ENCODE measurements at regions not wholly inside any gene's neighbourhood (a gene's known extent, or its start where the extent isn't known, plus 50 kb on each side); places are given as distances from the start of the nearest gene placed in this dataset.
A peak's percentile ranks its signal among the peaks of the same experiment; 100 is the strongest.

DNA sequence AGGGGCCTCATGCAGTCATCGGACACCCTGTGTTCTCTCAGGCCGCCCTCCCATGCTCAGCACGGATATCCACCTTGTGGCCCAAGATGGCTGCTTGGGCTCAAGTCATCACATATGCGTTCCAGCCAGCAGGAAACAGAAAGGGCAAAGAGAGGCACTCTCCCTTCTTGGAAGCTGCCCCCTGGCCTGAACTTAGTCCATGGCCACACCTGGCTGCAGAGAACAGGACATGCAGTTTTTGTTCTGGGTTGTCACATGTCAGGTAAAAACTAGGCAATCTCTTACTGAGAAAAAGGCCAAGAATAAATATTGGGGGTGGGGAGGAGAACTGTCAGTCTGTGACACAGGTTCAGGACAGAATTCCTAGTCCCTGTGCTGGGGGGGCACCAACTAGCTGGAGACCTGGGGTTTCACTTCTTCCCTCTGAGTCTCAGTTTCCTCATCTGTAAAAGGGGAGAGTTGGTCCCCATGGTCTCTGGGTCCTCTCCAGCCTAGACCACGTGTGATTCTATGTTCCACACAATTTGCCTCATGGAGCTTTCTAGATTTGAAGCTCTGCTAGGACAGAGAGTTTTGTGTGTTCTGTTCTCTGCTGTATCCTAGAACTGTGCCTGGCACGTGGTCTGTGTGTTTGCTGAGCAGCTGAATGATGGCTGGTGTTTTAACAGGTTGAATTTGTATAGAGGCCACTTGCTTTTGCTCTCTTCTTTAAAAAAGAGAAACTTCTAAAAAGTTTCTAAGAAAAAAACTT lies 107.2 kb upstream of the ANO1 start:
- no peak for DNase-seq (ENCODE audit: low spot score)

DNA sequence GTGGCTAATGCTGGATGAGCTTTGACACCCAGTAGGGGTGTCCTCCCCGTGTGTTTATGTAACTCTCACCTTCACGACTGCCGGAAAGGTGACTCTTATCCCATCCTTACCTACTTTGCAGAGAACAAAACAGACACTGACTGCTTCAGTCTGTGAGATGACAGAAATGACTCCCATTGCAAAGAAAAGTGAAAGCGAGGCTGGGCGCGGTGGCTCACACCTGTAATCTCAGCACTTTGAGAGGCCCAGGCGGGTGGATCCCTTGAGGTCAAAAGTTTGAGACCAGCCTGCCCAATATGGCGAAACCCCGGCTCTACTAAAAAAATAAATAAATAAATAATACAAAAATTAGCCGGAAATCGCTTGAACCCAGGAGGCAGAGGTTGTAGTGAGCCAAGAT lies 106.4 kb upstream of the ANO1 start:
- no peak for DNase-seq (ENCODE audit: low spot score)

DNA sequence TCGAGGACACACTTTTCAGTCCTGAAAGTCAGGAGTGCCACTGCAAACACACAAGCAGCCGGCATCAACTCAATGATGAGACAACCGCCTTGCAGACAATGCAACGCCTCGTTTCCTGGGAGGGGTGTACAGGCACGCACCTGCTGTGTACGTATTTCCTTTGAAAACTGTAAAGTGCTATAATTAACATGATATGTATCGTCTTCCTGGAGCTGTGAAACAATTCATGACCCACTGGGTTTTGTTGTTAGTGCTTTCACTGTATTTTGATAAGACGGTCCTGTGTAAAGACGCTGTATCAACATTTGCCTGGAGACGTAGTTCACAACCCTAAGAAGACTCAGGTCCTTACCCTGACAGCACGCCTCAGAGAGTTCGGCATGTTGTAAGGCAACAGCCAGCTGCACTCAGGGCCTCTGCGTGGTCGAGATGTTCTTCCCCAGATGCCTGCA lies 105.7 kb upstream of the ANO1 start:
- no peak for DNase-seq (ENCODE audit: low spot score)

DNA sequence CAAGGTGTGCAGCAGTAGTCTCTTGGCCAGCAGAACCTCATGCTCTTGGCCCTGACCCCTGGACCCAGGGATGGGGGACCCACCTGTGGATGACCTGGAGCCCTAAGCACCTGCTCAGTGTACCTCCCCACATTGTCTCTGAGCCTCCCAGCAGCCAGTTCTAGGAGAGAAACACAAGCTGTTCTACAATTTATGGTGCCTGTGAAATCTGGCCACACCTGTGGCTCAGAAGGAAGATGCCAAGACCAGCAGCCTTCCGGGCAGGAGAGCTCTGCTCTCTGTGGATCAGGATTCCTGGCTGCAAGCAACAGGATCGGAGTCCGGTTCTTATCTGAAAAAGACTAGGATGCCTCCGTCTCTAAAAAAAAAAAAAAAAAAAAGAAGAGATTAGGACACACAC lies 103.6 kb upstream of the ANO1 start:
- no peak for DNase-seq (ENCODE audit: low spot score)

DNA sequence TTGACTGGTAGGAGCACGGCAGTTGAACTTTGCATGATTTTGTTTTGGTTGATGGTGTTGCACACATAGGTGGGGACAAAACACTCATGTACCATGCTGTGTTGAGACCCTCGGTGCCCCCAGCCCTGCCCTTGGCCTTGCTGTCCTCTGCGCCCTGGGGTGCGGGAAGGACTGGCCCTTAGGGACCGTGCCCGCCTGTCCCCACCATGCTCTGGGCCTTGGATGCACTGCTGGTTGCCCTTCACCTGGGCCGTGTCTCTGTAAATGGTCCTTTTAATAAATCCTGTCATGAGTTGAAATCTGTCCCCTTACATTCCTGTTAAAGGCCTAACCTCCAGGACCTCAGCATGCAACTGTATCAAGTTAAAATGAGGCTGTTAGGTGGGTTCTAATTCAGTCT lies 102.3 kb upstream of the ANO1 start:
- DNase-seq (ENCODE audit: low spot score): no peak

DNA sequence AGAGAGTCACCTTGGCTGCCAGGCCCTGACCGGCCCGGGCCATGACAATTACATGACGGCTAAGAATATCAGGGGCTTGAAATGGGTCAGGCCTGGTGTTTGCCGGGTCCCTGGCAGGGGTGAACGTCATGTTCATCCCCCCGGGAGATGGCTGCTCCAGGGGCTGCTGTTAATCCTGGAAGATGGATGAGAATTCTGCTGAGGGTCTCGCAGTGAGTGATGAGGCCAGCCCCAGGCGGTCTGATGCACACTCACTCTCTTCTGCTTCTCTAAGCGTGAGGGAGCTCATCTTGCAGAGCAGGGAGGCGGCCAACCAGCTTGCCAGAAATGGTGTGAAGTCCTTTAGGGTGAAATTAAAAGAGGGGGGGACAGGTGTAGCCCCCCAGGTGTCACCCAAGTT lies 101.3 kb upstream of the ANO1 start:
- no peak for DNase-seq (ENCODE audit: low spot score)

DNA sequence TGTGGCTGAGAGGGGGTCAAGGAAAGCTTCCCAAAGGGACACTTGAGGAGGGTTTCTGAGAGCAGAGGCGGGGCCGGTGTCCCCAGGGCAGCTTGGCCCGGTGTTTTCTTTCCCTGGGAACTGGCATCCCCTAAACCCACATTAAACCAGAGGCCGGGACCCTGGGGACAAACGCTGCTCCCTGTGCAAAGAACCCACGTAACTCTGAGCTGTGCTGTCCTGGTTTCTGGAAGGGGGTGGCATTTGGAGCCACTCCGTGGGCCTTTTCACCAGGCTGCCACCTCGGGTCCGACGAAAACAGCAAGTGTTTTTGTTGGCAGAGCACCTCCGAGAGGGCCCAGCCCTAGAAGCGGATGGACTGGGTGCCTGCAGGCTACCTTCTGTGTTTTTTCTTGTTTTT lies 100.2 kb upstream of the ANO1 start:
- no peak for DNase-seq (ENCODE audit: low spot score)

DNA sequence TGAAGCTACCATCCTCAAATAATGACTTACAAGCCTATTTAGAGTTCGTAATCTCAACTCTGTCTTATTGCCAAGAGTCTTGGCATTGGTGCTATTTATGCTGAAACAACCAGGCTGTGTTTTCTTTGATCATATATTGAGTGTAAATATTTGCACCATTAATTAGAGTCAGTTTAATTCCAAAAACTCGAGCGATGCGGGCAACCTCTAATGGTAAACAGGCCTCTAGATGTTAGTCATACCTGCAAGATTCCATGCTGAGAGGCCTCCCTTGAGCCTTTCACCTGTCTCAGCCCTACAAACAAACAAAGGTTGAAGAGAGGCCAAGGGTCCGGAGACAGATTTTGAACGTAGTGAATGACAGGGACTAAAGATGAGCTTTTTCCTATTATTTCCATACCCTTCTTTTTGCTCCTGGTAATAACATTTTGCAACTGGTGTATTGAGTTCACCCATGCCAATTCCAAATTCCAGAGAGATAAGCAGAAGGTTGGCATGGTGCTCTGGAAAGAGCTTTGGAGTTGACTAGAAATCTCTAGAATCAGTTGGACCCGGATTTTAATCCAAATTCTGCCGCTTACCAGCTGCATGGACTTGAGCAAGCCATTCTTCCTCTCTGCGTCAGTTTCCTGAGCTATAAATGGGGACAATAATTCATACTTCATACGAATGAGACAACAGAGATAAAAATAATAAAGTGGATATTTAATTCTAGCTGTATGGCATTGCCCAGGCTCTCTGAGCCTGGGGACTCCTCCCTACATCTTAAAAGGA lies 99.1 kb upstream of the ANO1 start:
- DNase-seq (ENCODE audit: low spot score): peak; percentile 21

DNA sequence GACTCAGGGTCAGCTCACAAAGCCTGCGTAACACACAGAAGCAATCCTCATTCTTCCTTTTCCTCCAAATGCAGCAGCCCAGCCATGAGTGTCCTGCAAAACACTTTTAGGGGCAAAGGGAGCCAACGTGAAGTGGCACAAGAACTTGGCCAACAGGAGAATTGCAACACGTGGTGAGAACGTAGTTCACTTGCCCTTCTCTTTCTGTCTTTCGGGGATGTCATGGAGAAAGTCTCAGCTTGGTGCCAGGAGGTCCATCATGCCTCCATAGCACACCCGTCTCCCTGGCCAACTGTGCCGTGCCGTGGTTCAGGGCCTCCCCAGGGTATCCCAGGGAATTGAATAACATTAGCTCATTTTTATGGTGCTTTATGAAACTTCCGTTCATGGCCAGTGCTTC lies 98.5 kb upstream of the ANO1 start:
- DNase-seq (ENCODE audit: low spot score): no peak

DNA sequence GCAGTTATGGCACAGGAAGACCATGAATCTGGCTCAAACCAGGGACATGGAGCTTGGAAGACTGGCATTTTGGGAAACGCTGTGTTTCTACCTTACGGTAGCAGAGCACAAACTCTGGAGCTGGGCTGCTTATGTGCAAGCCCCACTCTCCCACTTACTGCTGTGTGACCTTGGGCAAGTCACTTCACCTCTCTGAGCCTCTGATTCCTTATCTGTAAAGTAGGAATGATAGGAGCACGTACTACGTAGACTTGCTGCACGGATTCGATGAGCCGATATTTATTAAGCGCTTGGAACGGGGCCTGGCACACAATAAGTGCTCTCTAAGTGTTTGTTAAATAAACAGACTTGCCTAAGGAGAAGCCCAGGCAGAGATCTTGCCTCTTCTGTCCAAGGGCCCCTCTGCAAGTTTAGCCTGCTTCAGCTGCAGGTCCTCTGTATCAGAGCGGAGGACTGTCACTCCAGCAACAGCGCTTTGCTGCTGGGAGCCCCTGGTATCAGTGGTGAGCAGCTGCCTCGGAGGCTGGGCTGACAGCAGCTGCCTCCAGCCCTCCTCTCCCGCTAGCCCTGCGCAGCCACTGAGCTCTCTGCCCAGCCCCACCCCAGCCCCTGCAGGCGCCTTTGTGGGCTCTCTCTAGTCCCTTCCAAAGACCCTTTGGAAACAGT lies 96.9 kb upstream of the ANO1 start:
- DNase-seq (ENCODE audit: low spot score): no peak

DNA sequence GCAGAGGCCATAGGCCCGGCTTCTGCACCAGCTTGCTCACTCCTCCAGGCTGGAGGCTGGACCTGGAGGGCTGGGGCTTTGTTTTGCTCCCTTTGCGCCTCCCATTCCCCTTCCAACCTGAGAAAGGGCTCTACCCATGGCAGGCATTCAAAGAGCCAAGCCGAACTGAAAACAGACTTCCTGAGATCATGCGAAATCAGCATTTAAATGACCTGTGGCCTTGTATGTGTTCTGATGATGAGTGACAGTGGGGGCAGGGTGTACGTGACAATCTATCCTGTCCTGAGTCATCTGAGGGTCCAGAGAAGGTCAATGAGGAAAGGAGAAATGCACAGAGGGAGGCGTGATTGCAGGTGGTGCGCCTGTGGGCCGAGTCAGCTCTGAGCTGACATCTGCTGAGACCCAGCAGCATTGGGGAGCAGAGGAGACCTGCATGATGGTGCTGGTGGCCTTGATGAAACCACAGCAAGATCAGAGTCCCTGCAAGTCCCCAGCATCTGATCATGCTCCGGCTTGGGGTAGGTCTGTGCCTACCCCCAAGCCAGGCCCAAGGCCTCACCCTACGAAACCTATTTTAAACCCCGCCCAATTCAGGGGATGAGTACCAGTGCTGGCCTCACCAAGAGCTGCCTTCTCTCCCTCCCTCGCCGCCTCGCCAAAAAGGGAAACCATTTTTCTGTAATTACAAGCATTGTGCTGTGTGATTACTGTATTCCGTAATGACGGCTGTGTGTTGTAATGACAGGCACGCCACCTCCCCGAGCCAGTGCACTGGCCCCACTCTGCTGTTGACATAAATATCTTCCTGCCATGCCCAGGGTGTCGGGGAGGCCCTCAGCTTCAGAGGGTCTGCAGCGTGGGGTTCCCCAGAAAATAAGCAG lies 95.2 kb upstream of the ANO1 start:
- DNase-seq (ENCODE audit: low spot score): no peak

DNA sequence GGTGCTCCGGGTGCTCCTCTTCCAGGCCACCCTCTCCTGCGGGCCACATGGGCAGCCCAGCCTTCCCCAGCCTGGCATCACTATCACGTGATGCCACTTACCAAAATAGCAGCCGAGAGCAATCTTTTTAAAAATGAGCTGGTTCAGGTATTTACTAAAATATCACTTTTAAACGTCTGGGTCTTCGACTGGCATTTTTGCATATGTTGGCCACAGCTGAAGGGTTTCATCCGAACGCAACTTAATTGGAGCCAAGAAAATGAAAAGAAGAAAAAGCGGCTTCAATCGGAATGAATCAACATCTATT lies 94.6 kb upstream of the ANO1 start:
- DNase-seq (ENCODE audit: low spot score): no peak

DNA sequence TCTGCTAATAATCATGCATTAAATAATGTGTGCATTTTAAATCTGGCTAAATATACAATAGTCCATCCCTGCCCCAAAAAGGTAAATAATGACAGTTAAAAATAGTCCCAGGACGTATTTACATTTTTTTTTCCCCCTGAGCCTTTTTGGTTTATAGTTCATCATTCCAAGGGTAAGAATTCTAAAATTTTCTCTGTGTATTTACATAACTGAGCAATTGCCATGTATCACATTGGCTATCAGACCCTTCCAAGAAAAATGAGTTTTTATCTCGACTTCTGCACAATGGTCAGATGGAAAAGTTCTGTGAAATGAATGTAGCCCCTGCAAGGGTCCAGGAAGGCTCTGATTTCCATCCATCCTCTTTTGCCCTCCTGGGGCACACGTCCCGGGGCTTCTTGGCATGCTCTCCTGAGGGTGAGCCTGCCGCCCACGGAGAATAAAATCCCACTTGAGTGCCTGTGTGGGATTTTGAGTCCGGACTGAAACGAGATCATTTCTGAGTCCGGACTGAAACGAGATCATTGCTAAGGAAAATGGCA lies 94.1 kb upstream of the ANO1 start:
- DNase-seq (ENCODE audit: low spot score): no peak

DNA sequence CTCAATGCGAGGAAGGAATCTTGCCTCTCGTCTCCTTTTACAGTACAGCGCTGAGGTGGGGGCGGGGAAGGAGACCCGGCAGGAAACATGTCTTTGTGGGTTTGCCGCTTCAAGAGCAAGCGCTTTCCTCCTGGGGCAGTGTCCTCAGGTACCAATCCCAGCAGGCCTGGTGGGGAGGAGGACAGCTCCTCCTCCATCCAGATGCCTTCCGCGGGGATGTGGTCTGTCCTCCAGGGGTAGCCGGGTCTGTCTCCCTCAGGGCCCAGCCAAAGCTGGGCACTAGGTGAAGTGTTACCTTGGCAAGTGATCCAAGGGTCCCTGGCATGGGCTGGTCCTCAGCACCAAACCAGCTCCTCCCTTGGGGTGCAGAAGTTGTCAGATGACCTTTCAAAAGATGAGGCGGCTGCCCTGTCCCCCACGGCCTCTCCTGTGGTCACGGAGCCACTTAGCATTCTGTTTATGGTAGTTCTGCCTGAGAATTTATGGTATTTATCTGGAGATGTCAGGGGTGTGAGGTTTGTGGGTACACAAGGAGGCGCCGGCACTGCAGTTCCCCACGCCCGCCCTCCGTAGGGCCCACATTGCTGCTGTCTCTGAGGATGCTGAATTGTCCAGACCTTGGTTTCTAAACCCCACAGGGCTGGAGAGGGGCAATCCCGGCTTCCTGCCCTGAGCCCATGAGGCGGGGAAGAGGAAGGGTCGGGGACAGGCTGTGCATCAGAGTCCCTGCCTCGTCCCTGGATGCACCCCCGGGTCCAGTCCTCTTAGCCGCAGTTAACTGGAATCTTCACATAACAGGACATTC lies 93.5 kb upstream of the ANO1 start:
- no peak for DNase-seq (ENCODE audit: low spot score)

DNA sequence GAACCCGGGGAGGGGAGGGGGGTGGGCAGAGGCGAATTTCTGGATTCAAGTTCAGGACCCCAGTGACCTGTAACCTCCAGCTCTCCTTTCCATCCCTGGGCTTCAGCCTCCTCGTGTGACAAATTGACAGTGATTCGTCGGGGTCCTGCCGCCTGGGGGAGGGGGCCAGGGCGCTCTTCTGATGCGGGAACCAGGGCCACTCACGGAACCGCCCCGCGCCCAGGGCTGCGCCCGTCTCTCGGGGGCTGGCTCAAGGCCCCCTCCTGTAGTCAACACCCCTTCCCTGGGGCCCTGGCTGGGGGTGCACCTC lies 92.8 kb upstream of the ANO1 start:
- DNase-seq (ENCODE audit: low spot score): no peak

DNA sequence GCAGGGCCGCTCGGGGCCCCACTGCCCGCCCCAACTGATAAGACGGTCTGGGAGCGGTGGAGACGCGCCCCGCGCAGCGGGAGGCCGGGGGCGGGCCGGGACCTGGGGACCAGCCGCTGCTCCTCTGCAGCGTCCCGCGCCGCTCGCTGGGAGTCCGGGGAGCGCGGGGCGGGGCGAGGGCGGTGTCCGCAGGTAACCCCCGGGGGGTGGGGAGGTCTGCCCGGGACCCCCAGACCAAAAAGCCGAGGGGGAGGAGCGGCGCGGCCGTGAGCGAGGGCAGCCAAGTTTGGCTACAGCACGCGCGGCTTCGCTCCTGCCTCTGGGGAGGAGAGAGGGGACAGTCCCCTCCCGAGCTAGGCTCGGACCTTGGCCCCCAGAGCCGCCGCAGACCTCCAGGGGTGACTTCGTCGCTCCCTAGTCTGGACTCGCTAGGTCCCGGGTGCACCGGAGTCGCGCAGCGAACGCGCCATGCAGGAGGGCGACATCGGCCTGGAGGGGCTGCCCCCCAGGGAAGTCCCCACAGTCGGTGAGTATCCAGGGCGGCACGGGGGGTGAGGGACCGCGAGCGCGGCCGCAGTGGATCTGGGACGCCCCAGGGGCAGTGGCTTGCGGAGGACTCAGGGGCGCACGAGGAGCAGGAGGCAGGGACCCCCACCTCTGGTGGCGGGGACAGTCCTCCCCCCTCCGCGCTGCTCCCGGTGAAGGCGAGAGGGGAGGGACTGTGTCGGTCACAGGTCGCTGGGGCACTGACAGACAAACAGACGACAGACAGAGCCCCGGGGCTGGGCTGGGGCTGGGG lies 92.3 kb upstream of the ANO1 start:
- DNase-seq (ENCODE audit: low spot score): no peak

DNA sequence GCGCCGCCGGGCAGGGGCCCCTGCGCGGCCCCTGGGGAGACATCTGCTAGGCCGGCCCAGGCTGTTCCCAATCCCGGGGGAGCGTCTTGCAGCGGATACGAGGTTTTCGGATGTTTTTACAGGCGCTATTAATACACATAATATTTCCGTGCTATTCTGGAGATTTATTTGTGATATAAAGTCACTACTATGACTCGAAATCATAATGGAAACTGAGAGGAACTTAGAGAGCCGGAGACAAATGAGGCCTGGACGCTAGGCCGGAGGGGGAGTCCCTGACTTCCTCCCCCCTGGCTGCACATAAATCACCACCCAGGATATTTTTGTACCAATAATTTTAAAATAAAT lies 91.7 kb upstream of the ANO1 start:
- no peak for DNase-seq (ENCODE audit: low spot score)

DNA sequence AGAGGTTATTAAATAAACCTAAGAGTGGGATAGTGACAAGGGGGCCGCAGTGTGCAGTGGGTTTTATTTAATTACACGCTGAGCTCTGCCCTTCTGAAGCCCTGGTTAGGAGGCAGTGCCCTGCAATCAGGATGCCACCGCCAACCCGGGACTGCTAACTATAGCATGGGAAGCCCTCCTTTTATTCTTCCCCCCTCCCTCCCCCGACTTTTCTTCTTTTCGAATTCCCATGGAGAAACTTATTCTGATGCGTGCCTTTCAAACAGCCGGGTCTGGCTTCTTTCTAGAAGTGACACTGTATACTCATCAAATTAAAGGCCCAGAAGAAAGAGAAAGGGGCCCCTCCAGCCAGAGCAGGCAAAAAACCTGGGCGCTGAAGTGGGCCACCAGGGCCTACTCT lies 91.3 kb upstream of the ANO1 start:
- DNase-seq (ENCODE audit: low spot score): no peak

DNA sequence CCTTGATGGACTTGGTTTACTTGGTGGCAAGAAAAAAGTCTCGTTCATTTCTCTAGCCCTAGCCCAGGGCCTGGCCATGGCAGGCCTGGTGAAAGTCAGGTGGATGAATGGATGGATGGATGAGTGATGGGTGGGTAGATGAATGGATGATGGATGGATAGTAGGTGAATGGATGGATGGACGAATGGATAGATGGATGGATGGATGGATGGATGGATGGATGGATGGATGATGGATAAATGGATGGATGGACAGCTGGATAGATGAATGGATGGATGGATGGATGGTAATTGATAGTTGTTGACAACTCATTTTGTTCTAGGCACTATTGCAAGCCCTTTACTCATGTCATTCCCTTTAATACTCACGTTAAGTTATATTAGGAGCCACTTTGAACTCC lies 86.1 kb upstream of the ANO1 start:
- DNase-seq (ENCODE audit: low spot score): no peak

DNA sequence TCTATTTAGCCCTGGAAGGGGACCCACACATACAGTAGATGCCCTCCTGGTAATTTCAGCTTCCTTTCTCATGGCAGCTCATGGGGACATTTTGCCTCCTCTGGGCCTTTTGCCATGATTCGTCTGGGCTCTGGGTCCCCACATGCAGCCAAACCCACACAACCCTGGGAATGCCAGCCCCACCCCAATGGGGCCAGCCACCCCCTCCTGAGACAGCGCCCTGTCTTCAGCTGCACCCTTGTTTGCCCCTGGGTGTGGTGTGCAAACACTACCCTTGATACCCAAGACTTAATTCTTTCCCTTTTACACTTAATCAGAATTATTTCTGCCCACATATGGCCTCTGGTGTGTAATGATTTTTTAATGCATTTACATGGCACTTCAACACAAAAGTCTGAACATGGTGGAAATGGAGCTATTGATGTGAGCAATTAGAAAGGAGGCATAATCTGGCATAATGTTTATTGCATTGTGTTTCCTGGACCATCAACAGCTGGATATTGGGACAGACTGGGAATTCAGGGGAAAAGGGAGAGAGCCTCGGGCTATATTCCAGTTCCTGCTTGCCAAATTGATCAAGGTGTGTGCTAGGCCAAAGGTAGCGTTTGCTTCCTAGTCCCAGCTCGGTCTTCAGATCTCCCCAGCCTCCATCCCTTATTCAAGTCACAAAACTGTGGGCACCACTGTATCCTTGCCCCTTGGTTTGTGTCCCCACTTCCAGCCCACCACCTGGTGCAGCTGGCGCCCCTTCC lies 85.0 kb upstream of the ANO1 start:
- no peak for DNase-seq (ENCODE audit: low spot score)
